NCI-H1694 (cell line): ENCODE measurements at regions not wholly inside any gene's neighbourhood (a gene's known extent, or its start where the extent isn't known, plus 50 kb on each side); places are given as distances from the start of the nearest gene placed in this dataset.
"Not testable (repeated sequence)": the region's sequence is repeated elsewhere in the genome, so short reads cannot be mapped to it uniquely, and the experiment has no call there.

Experiments used
- DNase-seq: peaks from one replicate; lab custom pipeline; 2025; lab: John Stamatoyannopoulos, UW

GRCh38 chr1:91207691-91208090 lies 185.9 kb upstream of the ZNF644 start:
- DNase-seq = not testable (repeated sequence)

GRCh38 chr1:91204150-91204549 lies 182.3 kb upstream of the ZNF644 start:
- not testable (repeated sequence) for DNase-seq

- DNase-seq = no peak
Observed at GRCh38 chr1:91201694-91202093, 179.9 kb upstream of the ZNF644 start.

- no peak for DNase-seq
Observed at GRCh38 chr1:91201176-91201575, 179.3 kb upstream of the ZNF644 start.

- DNase-seq = no peak
Observed at GRCh38 chr1:91200675-91201074, 178.8 kb upstream of the ZNF644 start.

GRCh38 chr1:91199988-91200387 lies 178.2 kb upstream of the ZNF644 start:
- DNase-seq = no peak

- no peak for DNase-seq
Observed at GRCh38 chr1:91190996-91191395, 169.2 kb upstream of the ZNF644 start.

GRCh38 chr1:91189096-91189495 lies 167.3 kb upstream of the ZNF644 start:
- no peak for DNase-seq

GRCh38 chr1:91182807-91183206 lies 161.0 kb upstream of the ZNF644 start:
- not testable (repeated sequence) for DNase-seq

- DNase-seq = no peak
Observed at GRCh38 chr1:91176250-91176649, 154.4 kb upstream of the ZNF644 start.

- no peak for DNase-seq
Observed at GRCh38 chr1:91174734-91175133, 152.9 kb upstream of the ZNF644 start.

GRCh38 chr1:91173346-91173890 lies 151.6 kb upstream of the ZNF644 start:
- peak; percentile 1 for DNase-seq

GRCh38 chr1:91172541-91172940 lies 150.7 kb upstream of the ZNF644 start:
- no peak for DNase-seq

- DNase-seq = peak; percentile 59
Observed at GRCh38 chr1:91171898-91172297, 150.1 kb upstream of the ZNF644 start.

GRCh38 chr1:91170571-91170970 lies 148.7 kb upstream of the ZNF644 start:
- DNase-seq = no peak

GRCh38 chr1:91166106-91166712 lies 144.4 kb upstream of the ZNF644 start:
- peak; percentile 68 for DNase-seq

GRCh38 chr1:91165033-91165654 lies 143.3 kb upstream of the ZNF644 start:
- peak; percentile 55 for DNase-seq

GRCh38 chr1:91162613-91163012 lies 140.8 kb upstream of the ZNF644 start:
- DNase-seq = no peak

GRCh38 chr1:91161749-91162148 lies 139.9 kb upstream of the ZNF644 start:
- DNase-seq = no peak

- DNase-seq = no peak
Observed at GRCh38 chr1:91161166-91161565, 139.3 kb upstream of the ZNF644 start.

- DNase-seq = no peak
Observed at GRCh38 chr1:91160363-91161075, 138.7 kb upstream of the ZNF644 start.

- no peak for DNase-seq
Observed at GRCh38 chr1:91153341-91153740, 131.5 kb upstream of the ZNF644 start.

GRCh38 chr1:91152331-91152730 lies 130.5 kb upstream of the ZNF644 start:
- DNase-seq = no peak
